Choroid plexus epithelial cell (primary cell): ENCODE measurements at regions not wholly inside any gene's neighbourhood (a gene's known extent, or its start where the extent isn't known, plus 50 kb on each side); places are given as distances from the start of the nearest gene placed in this dataset.

ENCODE experiments used
- DNase-seq: peaks from one replicate; pipeline ENCODE4 v3.0.0-alpha.2; 2010; ENCODE audit warnings: low read depth
- H3K4me3 ChIP-seq: 2 replicates; pipeline ENCODE4 v1.5.1; 2011; ENCODE audit warnings: low read depth, mild to moderate bottlenecking, control low read depth, low read length, moderate library complexity
- TF ChIP-seq, protein P1 (sequence below): conservative IDR thresholded peaks from 2 replicates; pipeline ENCODE4 v1.5.1; 2011; ENCODE audit warnings: low read depth, mild to moderate bottlenecking, control low read depth, inconsistent platforms, low read length, moderate library complexity

DNA sequence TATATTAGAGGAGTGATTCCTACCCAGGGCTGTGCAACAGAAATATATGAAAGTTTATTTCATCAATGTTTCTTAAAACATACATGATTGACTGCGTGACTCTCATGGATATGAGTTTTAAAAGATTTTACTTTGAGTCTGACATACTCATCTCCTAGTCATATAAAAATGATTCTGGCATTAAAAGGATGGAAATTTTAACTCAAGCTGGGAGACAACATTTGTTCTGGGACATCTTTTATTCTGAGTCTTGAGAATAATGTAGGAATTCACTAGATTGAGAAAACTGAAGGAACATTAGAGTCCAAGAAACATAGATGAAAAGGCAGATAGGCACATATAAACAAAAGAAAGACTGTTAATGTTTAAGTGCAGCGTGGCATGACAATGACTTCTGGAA lies 649.6 kb downstream of the SPRY1 start:
- no peak for DNase-seq
- no peak overlapping the region for H3K4me3 ChIP-seq
- TF ChIP-seq, protein P1, sequence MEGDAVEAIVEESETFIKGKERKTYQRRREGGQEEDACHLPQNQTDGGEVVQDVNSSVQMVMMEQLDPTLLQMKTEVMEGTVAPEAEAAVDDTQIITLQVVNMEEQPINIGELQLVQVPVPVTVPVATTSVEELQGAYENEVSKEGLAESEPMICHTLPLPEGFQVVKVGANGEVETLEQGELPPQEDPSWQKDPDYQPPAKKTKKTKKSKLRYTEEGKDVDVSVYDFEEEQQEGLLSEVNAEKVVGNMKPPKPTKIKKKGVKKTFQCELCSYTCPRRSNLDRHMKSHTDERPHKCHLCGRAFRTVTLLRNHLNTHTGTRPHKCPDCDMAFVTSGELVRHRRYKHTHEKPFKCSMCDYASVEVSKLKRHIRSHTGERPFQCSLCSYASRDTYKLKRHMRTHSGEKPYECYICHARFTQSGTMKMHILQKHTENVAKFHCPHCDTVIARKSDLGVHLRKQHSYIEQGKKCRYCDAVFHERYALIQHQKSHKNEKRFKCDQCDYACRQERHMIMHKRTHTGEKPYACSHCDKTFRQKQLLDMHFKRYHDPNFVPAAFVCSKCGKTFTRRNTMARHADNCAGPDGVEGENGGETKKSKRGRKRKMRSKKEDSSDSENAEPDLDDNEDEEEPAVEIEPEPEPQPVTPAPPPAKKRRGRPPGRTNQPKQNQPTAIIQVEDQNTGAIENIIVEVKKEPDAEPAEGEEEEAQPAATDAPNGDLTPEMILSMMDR: no peak

- DNase-seq: peak; percentile 43
- no peak overlapping the region for H3K4me3 ChIP-seq
- TF ChIP-seq, protein P1: no peak
Observed at GRCh38 chr4:124053872-124054538, 657.4 kb downstream of the SPRY1 start.

GRCh38 chr4:124055336-124055735 lies 657.2 kb downstream of the ANKRD50 start:
- TF ChIP-seq, protein P1: no peak
- no peak overlapping the region for H3K4me3 ChIP-seq

GRCh38 chr4:124055896-124056295 lies 656.6 kb downstream of the ANKRD50 start:
- H3K4me3 ChIP-seq: no peak overlapping the region
- TF ChIP-seq, protein P1: no peak

More at GRCh38 chr4:124055336-124055735, 657.2 kb downstream of the ANKRD50 start:
- no peak for DNase-seq

DNA sequence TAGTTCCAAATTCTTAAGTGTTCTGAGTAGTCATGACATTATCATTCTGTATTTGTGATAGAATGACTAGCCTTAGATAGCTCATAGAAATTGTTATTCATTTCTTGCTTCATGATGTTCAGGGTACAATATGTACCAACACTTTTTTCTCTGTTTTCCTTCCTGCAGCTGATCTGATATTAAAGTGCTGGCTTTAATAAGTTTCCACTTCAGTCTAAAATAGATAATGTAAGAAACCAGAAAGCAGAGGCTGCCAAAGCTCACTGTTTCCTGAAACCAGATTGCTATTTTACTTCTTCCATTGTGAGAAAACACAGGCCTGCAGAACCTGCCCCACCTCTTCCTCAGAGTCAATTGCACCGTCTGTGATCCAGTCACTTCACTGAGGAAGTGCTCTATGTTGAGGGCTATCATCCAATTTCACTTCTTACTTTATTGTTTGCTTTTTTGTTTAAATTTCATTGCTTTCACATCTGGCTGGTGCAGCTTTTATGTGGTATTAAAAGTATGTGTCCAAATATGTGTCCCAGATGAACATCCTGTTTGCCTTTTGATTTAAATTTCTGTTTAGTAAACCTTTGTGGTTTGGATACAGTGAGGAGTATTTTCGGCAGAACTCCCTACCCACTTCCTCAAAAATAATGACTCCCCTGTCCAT lies 652.1 kb downstream of the ANKRD50 start:
- no peak overlapping the region for H3K4me3 ChIP-seq
- DNase-seq: peak; percentile 77
- TF ChIP-seq, protein P1: no peak

More at GRCh38 chr4:124055896-124056295, 656.6 kb downstream of the ANKRD50 start:
- no peak for DNase-seq

DNA sequence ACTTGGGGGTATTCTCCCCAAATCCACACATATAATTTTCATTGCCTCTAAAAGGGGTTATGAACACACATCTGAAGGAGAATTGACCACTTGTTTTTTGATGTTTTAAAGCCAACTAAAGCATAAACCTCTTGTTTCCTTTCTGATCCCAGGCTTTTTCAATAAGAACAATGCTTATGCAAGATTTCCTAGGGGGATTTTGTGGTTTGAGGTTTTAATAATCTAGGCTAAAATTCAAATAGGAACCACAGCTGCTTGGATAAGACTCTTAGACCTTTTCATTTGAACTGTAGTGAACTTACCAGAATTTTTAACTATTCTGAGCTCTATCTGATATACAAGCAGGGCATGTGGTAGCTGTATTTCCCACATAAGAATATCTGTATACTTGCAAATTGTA lies 651.1 kb downstream of the ANKRD50 start:
- H3K4me3 ChIP-seq: no peak overlapping the region
- TF ChIP-seq, protein P1: no peak
- DNase-seq: peak; percentile 79

- DNase-seq: no peak
- H3K4me3 ChIP-seq: no peak overlapping the region
- TF ChIP-seq, protein P1: no peak
Observed at GRCh38 chr4:124065422-124065821, 647.1 kb downstream of the ANKRD50 start.
